ENCODE measurements at regions not wholly inside any gene's neighbourhood (a gene's known extent, or its start where the extent isn't known, plus 50 kb on each side); places are given as distances from the start of the nearest gene placed in this dataset.

DNA sequence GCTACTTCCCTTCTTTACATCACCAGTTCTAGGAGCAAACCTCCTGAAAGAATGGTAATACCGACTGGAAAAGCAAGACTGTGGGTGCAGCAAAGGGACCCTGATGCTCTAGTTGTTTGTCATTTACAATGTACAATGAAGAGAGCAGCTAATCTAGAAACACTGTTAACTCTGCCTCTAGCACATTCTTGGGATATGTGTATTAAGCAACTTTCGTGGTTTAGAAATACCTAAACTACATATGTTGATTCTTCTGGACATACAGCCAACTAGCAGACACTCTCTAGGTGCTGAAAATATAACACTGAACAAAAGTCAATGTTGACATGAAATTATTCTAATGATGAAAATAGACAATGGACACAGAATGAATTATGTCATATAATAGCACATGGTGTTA, 440.3 kb upstream of the MC4R start:
- ChIA-PET POLR2A (no interaction called here), CTCF (no interaction called here)
- intact Hi-C loops (cut with micrococcal nuclease): no loop called here
- ATAC-seq (no peak), DNase-seq (no peak)
- peaks cover 4% of the 10 kb centered on the region for H3K9me3 Mint-ChIP-seq
- H3K27me3 Mint-ChIP-seq: no peaks in the 10 kb centered on the region
- H3K4me3 Mint-ChIP-seq: no peak overlapping the region
- TF ChIP-seq, protein P1, sequence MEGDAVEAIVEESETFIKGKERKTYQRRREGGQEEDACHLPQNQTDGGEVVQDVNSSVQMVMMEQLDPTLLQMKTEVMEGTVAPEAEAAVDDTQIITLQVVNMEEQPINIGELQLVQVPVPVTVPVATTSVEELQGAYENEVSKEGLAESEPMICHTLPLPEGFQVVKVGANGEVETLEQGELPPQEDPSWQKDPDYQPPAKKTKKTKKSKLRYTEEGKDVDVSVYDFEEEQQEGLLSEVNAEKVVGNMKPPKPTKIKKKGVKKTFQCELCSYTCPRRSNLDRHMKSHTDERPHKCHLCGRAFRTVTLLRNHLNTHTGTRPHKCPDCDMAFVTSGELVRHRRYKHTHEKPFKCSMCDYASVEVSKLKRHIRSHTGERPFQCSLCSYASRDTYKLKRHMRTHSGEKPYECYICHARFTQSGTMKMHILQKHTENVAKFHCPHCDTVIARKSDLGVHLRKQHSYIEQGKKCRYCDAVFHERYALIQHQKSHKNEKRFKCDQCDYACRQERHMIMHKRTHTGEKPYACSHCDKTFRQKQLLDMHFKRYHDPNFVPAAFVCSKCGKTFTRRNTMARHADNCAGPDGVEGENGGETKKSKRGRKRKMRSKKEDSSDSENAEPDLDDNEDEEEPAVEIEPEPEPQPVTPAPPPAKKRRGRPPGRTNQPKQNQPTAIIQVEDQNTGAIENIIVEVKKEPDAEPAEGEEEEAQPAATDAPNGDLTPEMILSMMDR (IDR thresholded peaks at IDR 0.05): no peak
- no peaks in the 10 kb centered on the region for H3K36me3 Mint-ChIP-seq (ENCODE audit: low read depth)
- H3K4me1 Mint-ChIP-seq (ENCODE audit: low read depth): no peaks in the 10 kb centered on the region
- H3K27ac Mint-ChIP-seq: no peak overlapping the region

DNA sequence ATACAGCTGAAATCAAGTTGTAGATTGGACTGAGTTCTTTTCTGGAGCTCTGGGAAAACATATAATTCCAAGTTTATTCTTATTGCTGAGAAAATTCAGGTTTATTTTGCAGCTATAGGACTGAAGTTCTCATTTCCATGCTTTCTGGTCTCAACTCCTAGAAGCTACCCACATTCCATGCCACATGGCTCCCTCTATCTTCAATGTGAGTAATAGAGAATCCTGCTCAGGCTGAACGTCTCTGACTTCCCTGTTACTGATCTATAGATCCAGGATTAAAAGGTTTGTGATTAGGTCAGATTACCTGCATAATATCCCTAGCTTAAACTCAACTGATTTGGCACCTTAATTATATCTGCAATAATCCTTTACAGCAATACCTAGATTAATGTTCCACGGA, 453.8 kb upstream of the MC4R start:
- no peaks in the 10 kb centered on the region for H3K27me3 Mint-ChIP-seq
- H3K9me3 Mint-ChIP-seq: peaks cover 5% of the 10 kb centered on the region
- H3K36me3 Mint-ChIP-seq (ENCODE audit: low read depth): no peaks in the 10 kb centered on the region
- CTCF ChIA-PET: no interaction called here
- no peak for ATAC-seq
- H3K4me3 Mint-ChIP-seq: no peak overlapping the region
- H3K4me1 Mint-ChIP-seq (ENCODE audit: low read depth): no peaks in the 10 kb centered on the region
- H3K27ac Mint-ChIP-seq: no peak overlapping the region
- no peak for DNase-seq
- intact Hi-C loops (cut with micrococcal nuclease): no loop called here
- TF ChIP-seq, protein P1 (IDR thresholded peaks at IDR 0.05): no peak
- POLR2A ChIA-PET: no interaction called here

DNA sequence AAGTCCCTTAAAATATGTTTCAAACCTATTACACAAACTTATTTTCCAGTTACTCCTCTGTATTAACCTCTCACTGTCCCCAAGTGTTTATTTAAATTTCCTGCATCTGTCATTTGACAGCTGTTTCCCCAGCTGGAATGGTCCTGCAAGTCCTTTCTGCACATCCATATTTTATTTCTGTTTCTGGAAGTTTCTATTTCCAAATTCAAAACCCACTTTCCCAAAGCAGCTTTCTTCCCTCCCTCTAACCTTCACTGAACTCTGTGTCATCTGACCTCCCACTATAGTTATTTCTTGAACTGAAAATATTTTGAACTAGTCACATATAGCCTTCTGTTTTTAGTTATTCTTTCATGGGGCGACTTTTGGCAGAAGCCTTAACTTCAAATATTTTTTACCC, 459.4 kb upstream of the MC4R start:
- H3K4me1 Mint-ChIP-seq (ENCODE audit: low read depth): no peaks in the 10 kb centered on the region
- H3K27me3 Mint-ChIP-seq: no peaks in the 10 kb centered on the region
- ChIA-PET CTCF (no interaction called here), POLR2A (no interaction called here)
- TF ChIP-seq, protein P1 (IDR thresholded peaks at IDR 0.05): no peak
- H3K36me3 Mint-ChIP-seq (ENCODE audit: low read depth): no peaks in the 10 kb centered on the region
- DNase-seq (no peak), ATAC-seq (no peak)
- H3K9me3 Mint-ChIP-seq: peaks cover 1% of the 10 kb centered on the region
- no peak overlapping the region for H3K4me3 Mint-ChIP-seq
- no peak overlapping the region for H3K27ac Mint-ChIP-seq
- intact Hi-C loops (cut with micrococcal nuclease): no loop called here

DNA sequence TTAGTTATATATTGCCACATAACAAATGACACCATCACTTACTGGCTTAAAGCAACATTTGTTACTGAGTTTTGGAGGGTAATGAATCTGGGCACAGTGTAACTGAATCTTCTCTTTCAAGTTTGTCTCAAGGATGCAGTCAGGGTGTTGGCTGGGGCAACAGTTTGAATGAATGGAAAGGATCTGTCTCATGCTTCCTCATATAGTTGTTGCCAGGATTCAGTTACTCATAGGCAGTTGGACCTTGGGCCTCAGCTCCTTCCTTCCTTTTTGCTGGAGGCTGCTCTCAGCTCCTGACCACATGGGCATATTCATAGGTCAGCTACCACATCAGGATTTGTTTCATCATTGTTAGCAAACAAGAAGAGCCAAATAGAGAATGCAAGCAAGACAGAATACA, 466.1 kb upstream of the MC4R start:
- no peak overlapping the region for H3K27ac Mint-ChIP-seq
- no peak overlapping the region for H3K4me3 Mint-ChIP-seq
- no peaks in the 10 kb centered on the region for H3K27me3 Mint-ChIP-seq
- POLR2A ChIA-PET: no interaction called here
- DNase-seq (no peak), ATAC-seq (no peak)
- CTCF ChIA-PET: no interaction called here
- no peaks in the 10 kb centered on the region for H3K36me3 Mint-ChIP-seq (ENCODE audit: low read depth)
- H3K9me3 Mint-ChIP-seq: peaks cover 7% of the 10 kb centered on the region
- TF ChIP-seq, protein P1 (IDR thresholded peaks at IDR 0.05): no peak
- intact Hi-C loops (cut with micrococcal nuclease): no loop called here
- H3K4me1 Mint-ChIP-seq (ENCODE audit: low read depth): no peaks in the 10 kb centered on the region

DNA sequence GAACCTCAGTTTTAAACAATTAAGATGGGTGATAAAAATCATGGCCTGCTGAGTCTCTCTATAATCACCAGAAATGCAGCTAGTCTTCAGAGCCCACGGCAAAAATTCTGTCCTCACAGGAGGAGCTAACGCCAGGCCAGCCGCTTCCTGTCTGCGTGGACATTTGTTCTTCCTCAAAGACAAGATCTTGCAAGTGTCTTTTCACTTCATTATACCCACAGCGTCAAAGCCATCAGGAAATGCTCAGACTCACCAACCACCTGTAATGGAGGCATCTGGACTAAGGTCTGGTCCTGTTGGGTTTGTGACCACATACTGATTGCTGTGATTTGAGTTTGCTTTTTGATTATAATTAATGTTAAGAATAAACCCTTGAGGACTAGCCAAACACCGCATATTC, 473.8 kb upstream of the MC4R start:
- TF ChIP-seq, protein P1 (IDR thresholded peaks at IDR 0.05): no peak
- CTCF ChIA-PET: no interaction called here
- H3K27me3 Mint-ChIP-seq: no peaks in the 10 kb centered on the region
- no peaks in the 10 kb centered on the region for H3K4me1 Mint-ChIP-seq (ENCODE audit: low read depth)
- DNase-seq (no peak), ATAC-seq (no peak)
- H3K9me3 Mint-ChIP-seq: peaks cover 8% of the 10 kb centered on the region
- intact Hi-C loops (cut with micrococcal nuclease): no loop called here
- POLR2A ChIA-PET: no interaction called here
- H3K4me3 Mint-ChIP-seq: no peak overlapping the region
- H3K36me3 Mint-ChIP-seq (ENCODE audit: low read depth): no peaks in the 10 kb centered on the region
- no peak overlapping the region for H3K27ac Mint-ChIP-seq

All from activated CD8-positive, alpha-beta T cell treated with anti-CD3 and anti-CD28 coated beads for 36 hours (primary cell).